CD14-positive monocyte (primary cell): ENCODE measurements at regions not wholly inside any gene's neighbourhood (a gene's known extent, or its start where the extent isn't known, plus 50 kb on each side); places are given as distances from the start of the nearest gene placed in this dataset.

ENCODE experiments used
- DNase-seq, 3 donors: peaks; one replicate each; pipeline ENCODE4 v3.0.0-alpha.2; 2011 to 2022
- H2AFZ ChIP-seq: 2 replicates; pipeline ENCODE4 v1.6.0; 2012; ENCODE audit warnings: mild to moderate bottlenecking, low read depth, low read length, inconsistent platforms; ENCODE audit not compliant: insufficient read depth, poor library complexity, severe bottlenecking
- H3K27ac ChIP-seq, 2 donors: 1 replicate in 1 of 2; 2 replicates in 1 of 2; pipeline ENCODE4 v1.5.1; 2012 to 2013; ENCODE audit warnings: low read length in 2 of 2, control low read depth in 1 of 2, inconsistent platforms in 1 of 2, low read depth in 1 of 2, mild to moderate bottlenecking in 1 of 2
- H3K27me3 ChIP-seq, 2 donors: one replicate each; pipeline versions ENCODE4 v1.6.0 to v1.6.1; 2011 to 2013; ENCODE audit warnings: low read length in 2 of 2; ENCODE audit not compliant: control insufficient read depth in 2 of 2, insufficient read depth in 2 of 2
- H3K36me3 ChIP-seq, 2 donors: replicated peaks in 1 of 2; 1 replicate in 1 of 2; 2 replicates in 1 of 2; pipeline versions ENCODE4 v1.5.1 to v1.6.1; 2012 to 2013; ENCODE audit warnings: low read length in 2 of 2, control low read depth in 1 of 2, inconsistent platforms in 1 of 2, mild to moderate bottlenecking in 1 of 2; ENCODE audit not compliant: insufficient read depth in 2 of 2, control insufficient read depth in 1 of 2
- H3K4me1 ChIP-seq, 2 donors: 1 replicate in 1 of 2; 2 replicates in 1 of 2; pipeline versions ENCODE4 v1.5.1 to v1.6.1; 2012 to 2013; ENCODE audit warnings: low read length in 2 of 2, control low read depth in 1 of 2, inconsistent platforms in 1 of 2, mild to moderate bottlenecking in 1 of 2, moderate library complexity in 1 of 2; ENCODE audit not compliant: insufficient read depth in 2 of 2, control insufficient read depth in 1 of 2
- H3K4me2 ChIP-seq: replicated peaks from 2 replicates; pipeline ENCODE3; 2012; ENCODE audit warnings: low read length, moderate library complexity, mild to moderate bottlenecking; ENCODE audit not compliant: poor library complexity, severe bottlenecking; ENCODE audit errors: extremely low read depth
- H3K4me3 ChIP-seq, 3 experiments: fragments of 200-600 bp in 1 of 3; sonication (generic) in 1 of 3; replicated peaks in 1 of 3; 1 replicate in 2 of 3; 2 replicates in 1 of 3; pipeline ENCODE4 v1.5.1; 2011 to 2013; ENCODE audit warnings: low read length in 3 of 3, mild to moderate bottlenecking in 3 of 3, control low read depth in 2 of 3, low read depth in 2 of 3, inconsistent platforms in 1 of 3, moderate library complexity in 1 of 3
- H3K79me2 ChIP-seq: 2 replicates; pipeline ENCODE4 v1.6.0; 2012; ENCODE audit warnings: mild to moderate bottlenecking, control low read depth, inconsistent platforms, low read length, moderate library complexity; ENCODE audit not compliant: insufficient read depth
- H3K9ac ChIP-seq: 2 replicates; pipeline ENCODE4 v1.6.0; 2017; ENCODE audit warnings: low read length, mild to moderate bottlenecking; ENCODE audit not compliant: insufficient read depth, poor library complexity, severe bottlenecking
- H3K9me3 ChIP-seq, 2 donors: replicated peaks in 1 of 2; 1 replicate in 1 of 2; 2 replicates in 1 of 2; pipeline versions ENCODE4 v1.5.1 to v1.6.1; 2012 to 2013; ENCODE audit warnings: low read length in 2 of 2, control low read depth in 1 of 2; ENCODE audit not compliant: control insufficient read depth in 1 of 2, insufficient read depth in 1 of 2
- H4K20me1 ChIP-seq: 2 replicates; pipeline ENCODE4 v1.6.0; 2012; ENCODE audit warnings: mild to moderate bottlenecking, low read length, control low read depth, moderate library complexity; ENCODE audit not compliant: insufficient read depth
- H3K27ac Mint-ChIP-seq, 7 donors: one replicate each; pipeline ENCODE4 v1.8.0; 2020; ENCODE audit warnings: mild to moderate bottlenecking in 7 of 7, mixed read lengths in 7 of 7, moderate library complexity in 6 of 7, inconsistent platforms in 2 of 7
- H3K27me3 Mint-ChIP-seq, 3 donors: one replicate each; pipeline ENCODE4 v1.8.0; 2021 to 2022; ENCODE audit warnings: low read depth in 3 of 3, mild to moderate bottlenecking in 3 of 3, mixed read lengths in 3 of 3, moderate library complexity in 3 of 3, inconsistent platforms in 1 of 3
- H3K36me3 Mint-ChIP-seq, 2 donors: one replicate each; pipeline ENCODE4 v1.8.0; 2020; ENCODE audit warnings: mixed read lengths in 2 of 2, inconsistent platforms in 1 of 2, mild to moderate bottlenecking in 1 of 2
- H3K4me1 Mint-ChIP-seq: one replicate; pipeline ENCODE4 v1.8.0; 2020; ENCODE audit warnings: mild to moderate bottlenecking, mixed read lengths
- H3K4me3 Mint-ChIP-seq, 2 donors: one replicate each; pipeline ENCODE4 v1.8.0; 2020; ENCODE audit warnings: mild to moderate bottlenecking in 2 of 2, mixed read lengths in 2 of 2, moderate library complexity in 1 of 2
- H3K9me3 Mint-ChIP-seq, 7 donors: one replicate each; pipeline ENCODE4 v1.8.0; 2020 to 2022; ENCODE audit warnings: mixed read lengths in 7 of 7, mild to moderate bottlenecking in 6 of 7, moderate library complexity in 6 of 7, inconsistent platforms in 2 of 7
- WGBS: methylation state at CpG from one replicate; pipeline ENCODE4 v1.1.5; 2013; ENCODE audit warnings: missing lambda C conversion rate; ENCODE audit not compliant: insufficient coverage; 5-methylcytosine and 5-hydroxymethylcytosine counted together
- intact Hi-C, 2 donors: fragments of 100-400 bp; cut with micrococcal nuclease; formaldehyde crosslinking; loops; one replicate each; pipeline versions ENCODE4 v1.15.0 to v1.15.1; 2023
- TF ChIP-seq, protein P1 (sequence below): fragments of 200-600 bp; IDR thresholded peaks from one replicate; pipeline ENCODE4 v1.8.0; 2022; ENCODE audit warnings: antibody characterized with exemption, mild to moderate bottlenecking

- Histone ChIP-seq H3K9ac (no peak overlapping the region), H2AFZ (no peak overlapping the region), H3K27me3 (no peaks in the 10 kb centered on the region), H3K36me3 (no peaks in the 10 kb centered on the region), H3K79me2 (no peaks in the 10 kb centered on the region), H3K4me2 (no peak overlapping the region), H3K4me3 (no peak overlapping the region), H4K20me1 (no peaks in the 10 kb centered on the region), H3K27ac (no peak overlapping the region), H3K9me3 (no peaks in the 10 kb centered on the region), H3K4me1 (no peaks in the 10 kb centered on the region)
- peaks cover 0 to 4% (median 0%) of the 10 kb centered on the region in 7 donors for H3K9me3 Mint-ChIP-seq
- no peaks in the 10 kb centered on the region for H3K4me1 Mint-ChIP-seq
- TF ChIP-seq, protein P1, sequence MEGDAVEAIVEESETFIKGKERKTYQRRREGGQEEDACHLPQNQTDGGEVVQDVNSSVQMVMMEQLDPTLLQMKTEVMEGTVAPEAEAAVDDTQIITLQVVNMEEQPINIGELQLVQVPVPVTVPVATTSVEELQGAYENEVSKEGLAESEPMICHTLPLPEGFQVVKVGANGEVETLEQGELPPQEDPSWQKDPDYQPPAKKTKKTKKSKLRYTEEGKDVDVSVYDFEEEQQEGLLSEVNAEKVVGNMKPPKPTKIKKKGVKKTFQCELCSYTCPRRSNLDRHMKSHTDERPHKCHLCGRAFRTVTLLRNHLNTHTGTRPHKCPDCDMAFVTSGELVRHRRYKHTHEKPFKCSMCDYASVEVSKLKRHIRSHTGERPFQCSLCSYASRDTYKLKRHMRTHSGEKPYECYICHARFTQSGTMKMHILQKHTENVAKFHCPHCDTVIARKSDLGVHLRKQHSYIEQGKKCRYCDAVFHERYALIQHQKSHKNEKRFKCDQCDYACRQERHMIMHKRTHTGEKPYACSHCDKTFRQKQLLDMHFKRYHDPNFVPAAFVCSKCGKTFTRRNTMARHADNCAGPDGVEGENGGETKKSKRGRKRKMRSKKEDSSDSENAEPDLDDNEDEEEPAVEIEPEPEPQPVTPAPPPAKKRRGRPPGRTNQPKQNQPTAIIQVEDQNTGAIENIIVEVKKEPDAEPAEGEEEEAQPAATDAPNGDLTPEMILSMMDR = no peak
- DNase-seq = no peak
- intact Hi-C loops = no loop called here
- WGBS = no CpG with 5 or more reads among the region's 1 CpG
- H3K36me3 Mint-ChIP-seq = no peaks in the 10 kb centered on the region
- no peak overlapping the region for H3K27ac Mint-ChIP-seq
- no peak overlapping the region for H3K4me3 Mint-ChIP-seq
- H3K27me3 Mint-ChIP-seq = no peaks in the 10 kb centered on the region
Measured at GRCh38 chr5:118098716-118099115, 889.6 kb downstream of the DTWD2 start.

DNA sequence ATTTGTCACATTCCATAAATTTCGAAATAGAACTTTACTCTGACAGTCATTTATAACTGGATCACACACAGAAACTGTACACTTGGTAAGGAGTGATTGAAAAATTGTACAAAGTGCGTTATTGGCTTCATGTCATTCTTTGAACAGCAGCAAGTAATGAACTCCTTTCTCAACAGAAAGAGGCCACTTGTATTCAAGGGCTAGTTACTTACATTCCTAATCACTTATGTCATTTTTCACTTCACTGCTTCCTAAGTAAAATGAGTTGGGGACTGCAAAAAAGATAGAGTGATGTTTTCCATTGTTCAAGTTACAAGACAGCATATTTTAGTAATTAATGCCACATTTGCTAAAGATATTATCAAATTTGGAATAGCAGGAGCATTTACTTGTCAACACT, 893.2 kb downstream of the DTWD2 start:
- H3K36me3 Mint-ChIP-seq = no peaks in the 10 kb centered on the region
- Histone ChIP-seq H3K36me3 (no peaks in the 10 kb centered on the region), H3K27me3 (no peaks in the 10 kb centered on the region), H3K9ac (no peak overlapping the region), H3K4me1 (no peaks in the 10 kb centered on the region), H4K20me1 (no peaks in the 10 kb centered on the region), H3K9me3 (peaks cover 0 to 3% of the 10 kb centered on the region in 2 donors), H3K79me2 (no peaks in the 10 kb centered on the region), H2AFZ (no peak overlapping the region), H3K27ac (no peak overlapping the region), H3K4me3 (no peak overlapping the region), H3K4me2 (no peak overlapping the region)
- no peak for DNase-seq
- H3K9me3 Mint-ChIP-seq = peaks cover 0 to 6% (median 2%) of the 10 kb centered on the region in 7 donors
- intact Hi-C loops = no loop called here
- TF ChIP-seq, protein P1 = no peak
- WGBS = no CpG with 5 or more reads among the region's 2 CpGs
- H3K27me3 Mint-ChIP-seq = no peaks in the 10 kb centered on the region
- H3K4me3 Mint-ChIP-seq = no peak overlapping the region
- no peak overlapping the region for H3K27ac Mint-ChIP-seq
- no peaks in the 10 kb centered on the region for H3K4me1 Mint-ChIP-seq
